Keratinocyte (primary cell): ENCODE measurements at regions not wholly inside any gene's neighbourhood (a gene's known extent, or its start where the extent isn't known, plus 50 kb on each side); places are given as distances from the start of the nearest gene placed in this dataset.

Experiments
- DNase-seq: peaks from one replicate; pipeline ENCODE4 v3.0.0-alpha.2; 2011; ENCODE audit warnings: low read depth, missing footprints, low spot score
- FAIRE-seq: peaks from 2 replicates; lab custom pipeline; 2011; peaks lifted over from hg19 to GRCh38; lab: Jason Lieb, UNC
- H2AFZ ChIP-seq: 2 replicates; pipeline ENCODE4 v1.6.0; 2012; ENCODE audit warnings: low read length, control low read depth, inconsistent platforms; ENCODE audit not compliant: control insufficient read depth
- H3K27ac ChIP-seq: 2 replicates; pipeline ENCODE4 v1.5.1; 2011; ENCODE audit warnings: low read length; ENCODE audit not compliant: control insufficient read depth, insufficient read depth
- H3K27me3 ChIP-seq: 3 replicates; pipeline ENCODE4 v1.6.0; 2011; ENCODE audit warnings: low read length; ENCODE audit not compliant: control insufficient read depth, insufficient read depth; ENCODE audit errors: extremely low read depth
- H3K36me3 ChIP-seq, 2 experiments: 2 replicates in 1 of 2; 3 replicates in 1 of 2; pipeline ENCODE4 v1.5.1; 2011; ENCODE audit warnings: low read length in 2 of 2, mild to moderate bottlenecking in 1 of 2; ENCODE audit not compliant: control insufficient read depth in 2 of 2, insufficient read depth in 2 of 2; ENCODE audit errors: extremely low read depth in 1 of 2
- H3K4me1 ChIP-seq: 3 replicates; pipeline ENCODE4 v1.5.1; 2011; ENCODE audit warnings: low read length; ENCODE audit not compliant: control insufficient read depth, insufficient read depth; ENCODE audit errors: extremely low read depth
- H3K4me2 ChIP-seq: 3 replicates; pipeline ENCODE4 v1.6.0; 2011; ENCODE audit warnings: low read depth, low read length; ENCODE audit not compliant: control insufficient read depth, insufficient read depth; ENCODE audit errors: extremely low read depth
- H3K4me3 ChIP-seq, 3 experiments: fragments of 200-600 bp in 1 of 3; sonication (generic) in 1 of 3; 2 replicates in 2 of 3; 3 replicates in 1 of 3; pipeline ENCODE4 v1.5.1; 2011 to 2016; ENCODE audit warnings: low read length in 3 of 3, mild to moderate bottlenecking in 3 of 3, control low read depth in 2 of 3, inconsistent platforms in 1 of 3, low read depth in 1 of 3, mixed read lengths in 1 of 3, mixed run types in 1 of 3, moderate library complexity in 1 of 3; ENCODE audit not compliant: control insufficient read depth in 2 of 3, insufficient read depth in 2 of 3; ENCODE audit errors: extremely low read depth in 1 of 3
- H3K79me2 ChIP-seq: 2 replicates; pipeline ENCODE4 v1.6.0; 2012; ENCODE audit warnings: low read length; ENCODE audit not compliant: control insufficient read depth, insufficient read depth
- H3K9ac ChIP-seq: 3 replicates; pipeline ENCODE4 v1.6.0; 2011; ENCODE audit warnings: low read length; ENCODE audit not compliant: control insufficient read depth, insufficient read depth; ENCODE audit errors: extremely low read depth
- H3K9me1 ChIP-seq: 3 replicates; pipeline ENCODE4 v1.6.0; 2011; ENCODE audit warnings: low read length; ENCODE audit not compliant: control insufficient read depth, insufficient read depth; ENCODE audit errors: extremely low read depth
- H3K9me3 ChIP-seq: 2 replicates; pipeline ENCODE4 v1.5.1; 2012; ENCODE audit warnings: low read depth, low read length; ENCODE audit not compliant: control insufficient read depth
- H4K20me1 ChIP-seq: 3 replicates; pipeline ENCODE4 v1.6.0; 2011; ENCODE audit warnings: low read length; ENCODE audit not compliant: control insufficient read depth, insufficient read depth; ENCODE audit errors: extremely low read depth
- CTCF ChIP-seq, 3 experiments: IDR thresholded peaks in 1 of 3; conservative IDR thresholded peaks in 1 of 3; optimal IDR thresholded peaks in 1 of 3; 2 replicates in 2 of 3; 3 replicates in 1 of 3; pipeline versions ENCODE3 to v1.5.1; 2011; ENCODE audit warnings: low read length in 3 of 3, mild to moderate bottlenecking in 3 of 3, moderate library complexity in 2 of 3, control low read depth in 1 of 3, inconsistent platforms in 1 of 3; ENCODE audit not compliant: insufficient read depth in 2 of 3; ENCODE audit errors: extremely low read depth in 1 of 3
- EZH2 ChIP-seq: IDR thresholded peaks from one replicate; pipeline ENCODE4 v1.6.1; 2012; ENCODE audit warnings: inconsistent platforms, mild to moderate bottlenecking, low read length, moderate library complexity
- dilution Hi-C: fragments of 300-500 bp; cut with MboI; formaldehyde crosslinking; loops from one replicate; pipeline ENCODE4 v1.7.0; 2020; ENCODE audit warnings: low sequenced_read_pairs; ENCODE audit not compliant: extremely low pct_ligation_motif_present

- Histone ChIP-seq H3K9ac (no peak overlapping the region), H3K9me3 (no peaks in the 10 kb centered on the region), H3K4me1 (no peaks in the 10 kb centered on the region), H3K4me3 (no peak overlapping the region), H3K9me1 (no peaks in the 10 kb centered on the region), H3K36me3 (no peaks in the 10 kb centered on the region), H3K27me3 (no peaks in the 10 kb centered on the region), H3K79me2 (no peaks in the 10 kb centered on the region), H3K27ac (no peak overlapping the region), H3K4me2 (no peak overlapping the region), H2AFZ (no peak overlapping the region), H4K20me1 (no peaks in the 10 kb centered on the region)
- FAIRE-seq (no peak), DNase-seq (no peak)
- TF ChIP-seq EZH2: no peak
- no peak for TF ChIP-seq CTCF (optimal IDR thresholded peaks at IDR 0.05 in 1 of 3, IDR thresholded peaks at IDR 0.05 in 1 of 3, conservative IDR thresholded peaks at IDR 0.05 in 1 of 3; ENCODE audit: extremely low read depth in 1 of 3, insufficient read depth in 2 of 3, low read length in 3 of 3)
- dilution Hi-C loops: no loop called here
These were observed 52.2 kb downstream of the CCDC185 start for GRCh38 chr1:223445402-223445801.

- Histone ChIP-seq H2AFZ (no peak overlapping the region), H3K4me3 (no peak overlapping the region), H3K27ac (no peak overlapping the region), H3K27me3 (peaks cover 6% of the 10 kb centered on the region), H3K79me2 (no peaks in the 10 kb centered on the region), H3K4me1 (no peaks in the 10 kb centered on the region), H4K20me1 (no peaks in the 10 kb centered on the region), H3K9ac (no peak overlapping the region), H3K9me1 (no peaks in the 10 kb centered on the region), H3K4me2 (no peak overlapping the region), H3K9me3 (no peaks in the 10 kb centered on the region), H3K36me3 (no peaks in the 10 kb centered on the region)
- TF ChIP-seq EZH2 (no peak), CTCF (optimal IDR thresholded peaks at IDR 0.05 in 1 of 3, IDR thresholded peaks at IDR 0.05 in 1 of 3, conservative IDR thresholded peaks at IDR 0.05 in 1 of 3; ENCODE audit: extremely low read depth in 1 of 3, insufficient read depth in 2 of 3, low read length in 3 of 3) (no peak)
- FAIRE-seq (no peak), DNase-seq (no peak)
- dilution Hi-C loops: no loop called here
These were observed 60.7 kb downstream of the CCDC185 start for GRCh38 chr1:223453902-223454301.
